MCF 10A (cell line): ENCODE measurements at regions not wholly inside any gene's neighbourhood (a gene's known extent, or its start where the extent isn't known, plus 50 kb on each side); places are given as distances from the start of the nearest gene placed in this dataset.

Source experiments
- BruUV-seq: library from RNA; stranded (reverse); fragments of 400-500 nt; replicated peaks from 2 replicates; lab custom pipeline; 2021; lab: Mats Ljungman, UMichigan
- CTCF ChIA-PET: fragments of 300-600 bp; sonication (Branson Sonifier 250); formaldehyde crosslinking; extraction: SDS; loops from one replicate; lab custom pipeline; 2021; ENCODE audit warnings: antibody characterized with exemption, inconsistent platforms; lab: Yijun Ruan, JAX
- POLR2A ChIA-PET: fragments of 300-600, 350-650 bp; sonication (Branson Sonifier 250); formaldehyde crosslinking; extraction: SDS; loops from one replicate; lab custom pipeline; 2020; ENCODE audit warnings: antibody characterized with exemption, inconsistent platforms; lab: Yijun Ruan, JAX
- DNase-seq: peaks from one replicate; pipeline ENCODE4 v3.0.0-alpha.2; 2018; ENCODE audit not compliant: unreplicated experiment
- H3K27ac Mint-ChIP-seq: one replicate; pipeline ENCODE4 v1.8.0; 2022; ENCODE audit warnings: mild to moderate bottlenecking, low read depth, mixed read lengths; ENCODE audit not compliant: unreplicated experiment
- H3K27me3 Mint-ChIP-seq: one replicate; pipeline ENCODE4 v1.8.0; 2022; ENCODE audit warnings: mixed read lengths; ENCODE audit not compliant: insufficient read depth, unreplicated experiment
- H3K36me3 Mint-ChIP-seq: one replicate; pipeline ENCODE4 v1.8.0; 2022; ENCODE audit warnings: mild to moderate bottlenecking, moderate library complexity, mixed read lengths; ENCODE audit not compliant: insufficient read depth, unreplicated experiment
- H3K4me1 Mint-ChIP-seq: one replicate; pipeline ENCODE4 v1.8.0; 2022; ENCODE audit warnings: mixed read lengths; ENCODE audit not compliant: insufficient read depth, unreplicated experiment
- H3K4me3 Mint-ChIP-seq: one replicate; pipeline ENCODE4 v1.8.0; 2022; ENCODE audit warnings: mild to moderate bottlenecking, moderate library complexity, mixed read lengths; ENCODE audit not compliant: unreplicated experiment
- H3K9me3 Mint-ChIP-seq: one replicate; pipeline ENCODE4 v1.8.0; 2022; ENCODE audit warnings: mixed read lengths; ENCODE audit not compliant: unreplicated experiment
- CTCF ChIP-seq: fragments of 200-600 bp; IDR thresholded peaks from one replicate; pipeline ENCODE4 v1.8.0; 2022; ENCODE audit warnings: antibody characterized with exemption, mild to moderate bottlenecking; ENCODE audit not compliant: unreplicated experiment
- intact Hi-C: fragments of 100-400 bp; cut with micrococcal nuclease; formaldehyde crosslinking; loops from 2 replicates; pipeline ENCODE4 v1.14.1; 2022

GRCh38 chr16:6988846-6989245 lies 343.8 kb upstream of the RBFOX1 start:
- CTCF ChIA-PET = no interaction called here
- no peaks in the 10 kb centered on the region for H3K27me3 Mint-ChIP-seq
- no peak for TF ChIP-seq CTCF
- H3K4me1 Mint-ChIP-seq = no peaks in the 10 kb centered on the region
- POLR2A ChIA-PET = no interaction called here
- peaks cover 6% of the 10 kb centered on the region for H3K36me3 Mint-ChIP-seq
- DNase-seq = no peak
- no peak overlapping the region for H3K4me3 Mint-ChIP-seq
- H3K27ac Mint-ChIP-seq = no peak overlapping the region
- BruUV-seq = no TSS peak
- intact Hi-C loops = no loop called here
- peaks cover 28% of the 10 kb centered on the region for H3K9me3 Mint-ChIP-seq

- no peak overlapping the region for H3K4me3 Mint-ChIP-seq
- no peak overlapping the region for H3K27ac Mint-ChIP-seq
- no peak for TF ChIP-seq CTCF
- CTCF ChIA-PET = no interaction called here
- H3K4me1 Mint-ChIP-seq = no peaks in the 10 kb centered on the region
- no peaks in the 10 kb centered on the region for H3K27me3 Mint-ChIP-seq
- peaks cover 8% of the 10 kb centered on the region for H3K9me3 Mint-ChIP-seq
- DNase-seq = no peak
- intact Hi-C loops = no loop called here
- POLR2A ChIA-PET = no interaction called here
- no TSS peak for BruUV-seq
- no peaks in the 10 kb centered on the region for H3K36me3 Mint-ChIP-seq
Measured at GRCh38 chr16:6977916-6978315, 354.7 kb upstream of the RBFOX1 start.

GRCh38 chr16:6977291-6977690 lies 355.4 kb upstream of the RBFOX1 start:
- POLR2A ChIA-PET = no interaction called here
- Mint-ChIP-seq H3K4me1 (no peaks in the 10 kb centered on the region), H3K9me3 (peaks cover 13% of the 10 kb centered on the region), H3K27me3 (no peaks in the 10 kb centered on the region), H3K27ac (no peak overlapping the region), H3K36me3 (peaks cover 4% of the 10 kb centered on the region), H3K4me3 (no peak overlapping the region)
- BruUV-seq = no TSS peak
- no peak for TF ChIP-seq CTCF
- no peak for DNase-seq
- intact Hi-C loops = no loop called here
- CTCF ChIA-PET = no interaction called here

DNA sequence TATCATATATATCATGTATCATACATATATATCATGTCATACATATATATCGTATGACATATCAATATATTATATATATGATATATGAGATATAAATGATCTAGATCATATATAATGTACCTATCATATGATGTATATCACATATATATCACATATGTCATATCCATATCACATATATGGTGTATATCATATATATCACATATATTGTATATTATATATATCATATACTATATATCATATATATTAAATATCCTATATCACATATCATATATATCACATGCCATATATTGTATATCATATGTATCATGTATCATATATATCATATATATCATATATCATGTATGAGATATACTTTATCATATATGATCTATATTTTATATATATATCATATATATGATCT lies 355.9 kb upstream of the RBFOX1 start:
- no TSS peak for BruUV-seq
- DNase-seq = no peak
- H3K9me3 Mint-ChIP-seq = peaks cover 18% of the 10 kb centered on the region
- H3K4me1 Mint-ChIP-seq = no peaks in the 10 kb centered on the region
- peaks cover 7% of the 10 kb centered on the region for H3K36me3 Mint-ChIP-seq
- intact Hi-C loops = no loop called here
- no peak for TF ChIP-seq CTCF
- H3K4me3 Mint-ChIP-seq = no peak overlapping the region
- CTCF ChIA-PET = no interaction called here
- POLR2A ChIA-PET = no interaction called here
- no peak overlapping the region for H3K27ac Mint-ChIP-seq
- H3K27me3 Mint-ChIP-seq = no peaks in the 10 kb centered on the region
